HG03280 (cell line): ENCODE measurements at regions not wholly inside any gene's neighbourhood (a gene's known extent, or its start where the extent isn't known, plus 50 kb on each side); places are given as distances from the start of the nearest gene placed in this dataset.

ENCODE experiments used
- ATAC-seq: cut with Tn5 transposase; IDR thresholded peaks from one replicate; pipeline ENCODE4 v1.9.1; 2021; ENCODE audit warnings: mild to moderate bottlenecking, moderate library complexity; ENCODE audit not compliant: unreplicated experiment

GRCh38 chr4:182185491-182185890 lies 57.7 kb upstream of the TENM3 start:
- ATAC-seq = no peak

DNA sequence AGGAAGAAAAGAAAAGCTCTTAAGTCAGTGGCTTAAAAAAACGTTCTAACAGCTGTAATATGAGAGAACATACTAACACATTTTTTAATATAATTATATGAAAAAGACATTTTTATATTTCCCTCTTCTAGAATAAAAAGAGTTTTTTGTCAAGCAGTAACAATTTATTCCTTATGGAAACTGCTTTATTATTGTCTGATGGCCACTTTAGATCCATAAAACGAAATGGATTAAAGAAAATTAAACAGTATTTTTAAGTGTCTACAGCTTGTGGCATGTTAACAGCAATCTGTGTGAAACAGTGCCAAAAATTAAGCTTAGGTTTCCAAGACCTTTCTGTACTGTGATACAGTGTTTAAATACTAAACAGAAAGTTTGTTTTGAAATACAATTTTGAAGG lies 55.5 kb upstream of the TENM3 start:
- ATAC-seq = no peak

DNA sequence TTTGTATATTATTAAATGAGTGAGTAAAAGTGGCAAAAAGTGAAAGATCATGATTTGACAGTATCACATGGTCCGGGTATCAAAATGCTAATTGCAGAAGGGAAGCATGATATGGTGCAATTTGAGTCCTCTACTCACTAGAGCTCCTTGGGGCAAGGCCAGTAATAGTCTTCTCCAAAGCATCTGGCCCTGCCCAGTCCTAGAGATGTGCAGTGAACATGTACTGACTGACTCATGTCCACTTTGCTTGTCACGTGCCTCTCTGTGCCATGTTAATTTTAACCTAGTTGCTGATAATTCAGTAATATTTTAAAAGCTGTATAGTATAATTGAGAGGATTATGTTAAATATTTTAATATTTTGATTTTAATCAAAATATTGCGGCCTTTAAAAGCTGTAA lies 54.6 kb upstream of the TENM3 start:
- no peak for ATAC-seq

DNA sequence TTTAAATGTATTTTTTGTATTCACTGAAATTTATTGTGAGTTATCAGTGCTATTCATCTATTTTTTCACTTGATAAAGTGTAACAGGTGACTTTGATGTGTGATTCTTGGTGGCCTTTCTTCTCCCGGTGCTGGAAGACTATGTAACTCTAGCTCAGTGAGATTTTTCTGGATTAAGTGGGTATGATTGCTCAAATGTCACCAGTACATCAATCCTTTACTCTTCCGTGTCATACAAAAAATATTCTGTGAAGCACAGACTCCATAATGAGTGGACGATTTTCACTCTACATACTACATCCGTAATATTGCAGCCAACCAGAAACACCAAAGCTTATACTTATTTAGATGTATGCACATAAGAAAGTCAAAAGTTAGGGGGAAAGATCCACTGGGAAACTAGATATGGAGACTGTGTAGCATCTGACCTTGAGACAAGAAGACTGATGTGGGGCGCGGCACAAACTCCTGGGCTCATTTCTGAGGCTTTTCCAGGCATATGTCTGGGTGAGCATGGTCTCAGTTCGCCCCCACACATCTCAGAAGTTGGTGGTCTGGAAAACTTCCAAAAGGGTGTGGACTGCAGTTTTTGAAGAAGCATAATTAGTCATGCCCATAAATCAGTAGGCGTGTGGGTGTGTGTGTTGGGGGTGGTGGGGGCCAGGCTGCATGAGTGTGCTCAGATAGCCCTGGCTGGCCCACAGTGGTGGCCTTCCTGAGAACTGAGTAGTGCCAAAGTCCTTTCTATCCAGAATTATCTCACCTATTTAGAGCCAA lies 53.9 kb upstream of the TENM3 start:
- ATAC-seq = no peak

DNA sequence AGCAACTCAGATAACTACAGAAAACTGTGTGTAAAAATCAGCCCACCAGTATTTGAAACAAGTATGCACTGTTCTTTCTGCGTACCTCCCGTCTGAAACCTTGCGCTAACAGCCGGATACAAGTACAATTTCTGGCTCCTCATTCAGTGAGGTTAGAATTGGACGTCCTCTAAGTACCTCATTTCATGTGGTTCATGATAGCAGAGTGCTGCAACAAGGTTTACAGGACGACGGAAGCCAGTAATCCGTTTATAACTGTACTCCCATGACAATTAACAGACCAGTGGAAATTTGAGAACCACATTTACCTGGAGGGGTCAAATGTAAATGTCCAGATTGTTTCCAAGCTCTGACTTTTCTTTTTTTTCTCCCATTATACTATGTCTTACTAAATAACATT lies 52.9 kb upstream of the TENM3 start:
- no peak for ATAC-seq

DNA sequence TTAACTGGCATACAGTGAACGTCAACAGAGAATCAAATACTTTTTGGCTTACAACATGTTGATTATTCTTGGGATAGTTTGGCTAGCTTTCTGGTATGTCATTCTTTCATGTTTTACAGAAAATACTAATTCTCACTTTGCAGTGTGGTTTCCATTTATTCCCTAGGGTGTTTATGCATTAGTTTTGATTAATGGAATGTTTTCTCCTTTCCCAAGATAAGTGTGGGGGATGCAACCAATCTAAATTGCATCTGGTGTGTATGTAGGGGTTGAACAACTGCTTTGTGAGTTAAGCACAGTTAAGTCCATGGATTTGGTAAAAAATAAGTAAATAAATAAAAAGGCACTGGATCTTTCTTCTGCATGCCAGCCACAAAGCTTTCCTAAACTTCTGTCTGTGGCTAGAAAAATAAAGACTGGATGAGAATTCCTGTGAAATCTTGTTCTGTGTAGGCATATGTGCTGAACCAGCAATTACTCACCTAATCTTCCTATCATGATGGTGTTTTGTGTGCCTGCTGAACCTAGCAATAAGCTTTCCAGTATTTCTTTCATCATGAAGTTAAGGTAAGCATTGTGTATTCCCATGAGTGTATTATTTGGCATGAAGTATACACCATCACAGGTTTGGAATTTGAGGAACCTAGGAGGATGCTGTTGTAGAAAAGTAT lies 50.6 kb upstream of the TENM3 start:
- no peak for ATAC-seq

GRCh38 chr4:182193311-182193710 lies 49.9 kb upstream of the TENM3 start:
- ATAC-seq = no peak
